Common myeloid progenitor, CD34-positive (primary cell): ENCODE measurements at regions not wholly inside any gene's neighbourhood (a gene's known extent, or its start where the extent isn't known, plus 50 kb on each side); places are given as distances from the start of the nearest gene placed in this dataset.

Experiments used
- CTCF ChIA-PET: fragments of 350-600 bp; sonication (Branson Sonifier 250); formaldehyde crosslinking; loops from one replicate; lab custom pipeline; 2021; ENCODE audit warnings: antibody characterized with exemption; lab: Charles Lee
- POLR2A ChIA-PET: fragments of 350-600 bp; sonication (Branson Sonifier 250); formaldehyde crosslinking; loops from one replicate; lab custom pipeline; 2021; ENCODE audit warnings: antibody characterized with exemption; lab: Charles Lee
- DNase-seq, 3 donors: peaks; one replicate each; pipeline versions ENCODE4 v3.0.0 to v3.0.0-alpha.2; 2013
- H3K27ac ChIP-seq, 2 experiments: 1 replicate in 1 of 2; 2 replicates in 1 of 2; pipeline ENCODE4 v1.7.0; 2013; ENCODE audit warnings: inconsistent platforms in 2 of 2, low read length in 2 of 2, mild to moderate bottlenecking in 2 of 2, low read depth in 1 of 2, moderate library complexity in 1 of 2; ENCODE audit not compliant: severe bottlenecking in 2 of 2, insufficient read depth in 1 of 2, poor library complexity in 1 of 2
- H3K27me3 ChIP-seq, 5 experiments: replicated peaks in 2 of 5; 1 replicate in 3 of 5; 2 replicates in 2 of 5; pipeline versions ENCODE4 v1.6.1 to v1.7.0; 2013; ENCODE audit warnings: low read length in 4 of 5, mild to moderate bottlenecking in 2 of 5, moderate library complexity in 2 of 5, inconsistent platforms in 1 of 5; ENCODE audit not compliant: insufficient read depth in 5 of 5, control insufficient read depth in 4 of 5
- H3K36me3 ChIP-seq, 4 experiments: 1 replicate in 2 of 4; 2 replicates in 2 of 4; pipeline versions ENCODE4 v1.6.1 to v1.7.0; 2013; ENCODE audit warnings: low read length in 3 of 4, control low read depth in 1 of 4, mild to moderate bottlenecking in 1 of 4; ENCODE audit not compliant: control insufficient read depth in 4 of 4, insufficient read depth in 4 of 4
- H3K4me1 ChIP-seq, 4 experiments: 1 replicate in 3 of 4; 2 replicates in 1 of 4; pipeline versions ENCODE4 v1.6.1 to v1.7.1; 2013; ENCODE audit warnings: low read length in 3 of 4, mild to moderate bottlenecking in 3 of 4, control low read depth in 1 of 4, inconsistent platforms in 1 of 4, moderate library complexity in 1 of 4; ENCODE audit not compliant: control insufficient read depth in 4 of 4, insufficient read depth in 4 of 4; ENCODE audit errors: control extremely low read depth in 1 of 4
- H3K4me3 ChIP-seq, 7 experiments: 1 replicate in 4 of 7; 2 replicates in 3 of 7; pipeline versions ENCODE4 v1.5.1 to v1.7.0; 2013; ENCODE audit warnings: mild to moderate bottlenecking in 7 of 7, low read length in 6 of 7, moderate library complexity in 6 of 7, inconsistent platforms in 2 of 7, low read depth in 2 of 7, control low read depth in 1 of 7; ENCODE audit not compliant: insufficient read depth in 4 of 7, control insufficient read depth in 1 of 7; ENCODE audit errors: extremely low read depth in 1 of 7
- H3K9me3 ChIP-seq, 5 experiments: 1 replicate in 4 of 5; 2 replicates in 1 of 5; pipeline versions ENCODE4 v1.6.1 to v1.7.1; 2013; ENCODE audit warnings: low read length in 4 of 5, mild to moderate bottlenecking in 2 of 5, inconsistent platforms in 1 of 5, low read depth in 1 of 5, moderate library complexity in 1 of 5; ENCODE audit not compliant: control insufficient read depth in 4 of 5, insufficient read depth in 2 of 5; ENCODE audit errors: control extremely low read depth in 1 of 5
- WGBS: methylation state at CpG from one replicate; pipeline ENCODE4 v1.1.5; 2013; ENCODE audit not compliant: insufficient coverage; 5-methylcytosine and 5-hydroxymethylcytosine counted together

GRCh38 chr2:59947209-59947608 is 606.2 kb downstream of the BCL11A start:
- CTCF ChIA-PET: no interaction called here
- WGBS: 67% methylated on average over 1 of the region's 3 CpGs
- POLR2A ChIA-PET: no interaction called here

GRCh38 chr2:59939236-59939635 is 614.2 kb downstream of the BCL11A start:
- Histone ChIP-seq H3K27ac (no peak overlapping the region), H3K4me1 (peaks cover 0 to 8% (median 3%) of the 10 kb centered on the region in 4 experiments), H3K4me3 (no peak overlapping the region), H3K27me3 (no peaks in the 10 kb centered on the region), H3K9me3 (no peaks in the 10 kb centered on the region), H3K36me3 (no peaks in the 10 kb centered on the region)
- DNase-seq: no peak
- CTCF ChIA-PET: no interaction called here
- 89% methylated on average over 3 of the region's 3 CpGs for WGBS
- POLR2A ChIA-PET: no interaction called here

More at GRCh38 chr2:59947209-59947608, 606.2 kb downstream of the BCL11A start:
- no peaks in the 10 kb centered on the region for H3K9me3 ChIP-seq
- H3K27ac ChIP-seq: no peak overlapping the region
- no peaks in the 10 kb centered on the region for H3K27me3 ChIP-seq
- no peaks in the 10 kb centered on the region for H3K36me3 ChIP-seq
- no peak overlapping the region for H3K4me3 ChIP-seq
- peaks cover 0 to 2% (median 0%) of the 10 kb centered on the region in 4 experiments for H3K4me1 ChIP-seq
- DNase-seq: no peak

GRCh38 chr2:59938181-59938580 is 615.3 kb downstream of the BCL11A start:
- Histone ChIP-seq H3K27me3 (no peaks in the 10 kb centered on the region), H3K27ac (no peak overlapping the region), H3K4me1 (peaks cover 0 to 7% (median 3%) of the 10 kb centered on the region in 4 experiments), H3K4me3 (no peak overlapping the region), H3K36me3 (no peaks in the 10 kb centered on the region), H3K9me3 (no peaks in the 10 kb centered on the region)
- ChIA-PET CTCF (no interaction called here), POLR2A (no interaction called here)
- WGBS: 0% methylated on average over 1 of the region's 2 CpGs
- DNase-seq: peak; percentile 3 to 35 (median 11)

GRCh38 chr2:59936048-59936447 is 617.4 kb downstream of the BCL11A start:
- no peak overlapping the region for H3K4me3 ChIP-seq
- H3K4me1 ChIP-seq: peaks cover 0 to 7% (median 3%) of the 10 kb centered on the region in 4 experiments
- H3K9me3 ChIP-seq: peaks cover 0 to 3% (median 0%) of the 10 kb centered on the region in 5 experiments
- CTCF ChIA-PET: interaction anchor here (1.1 to 1.4 kb wide), 3 partner anchors 9 to 613 kb away, joined by 3 to 5 read pairs (median 3); no protein-coding TSS in a partner anchor
- H3K36me3 ChIP-seq: no peaks in the 10 kb centered on the region
- 92% methylated on average over 2 of the region's 3 CpGs for WGBS
- no peaks in the 10 kb centered on the region for H3K27me3 ChIP-seq
- no peak for DNase-seq
- POLR2A ChIA-PET: no interaction called here
- no peak overlapping the region for H3K27ac ChIP-seq

GRCh38 chr2:59935005-59935404 is 618.4 kb downstream of the BCL11A start:
- no peak for DNase-seq

GRCh38 chr2:59933948-59934347 is 619.5 kb downstream of the BCL11A start:
- no peak overlapping the region for H3K27ac ChIP-seq
- no peaks in the 10 kb centered on the region for H3K36me3 ChIP-seq
- no peak overlapping the region for H3K4me3 ChIP-seq
- H3K4me1 ChIP-seq: peaks cover 0 to 7% (median 3%) of the 10 kb centered on the region in 4 experiments
- WGBS: 67% methylated on average over 3 of the region's 3 CpGs
- H3K9me3 ChIP-seq: peaks cover 0 to 3% (median 0%) of the 10 kb centered on the region in 5 experiments
- no peaks in the 10 kb centered on the region for H3K27me3 ChIP-seq
- CTCF ChIA-PET: interaction anchor here (0.9 kb wide), 1 partner anchor 12 kb away, joined by 4 read pairs; no protein-coding TSS in a partner anchor
- POLR2A ChIA-PET: no interaction called here
- no peak for DNase-seq

More at GRCh38 chr2:59935005-59935404, 618.4 kb downstream of the BCL11A start:
- no peak overlapping the region for H3K27ac ChIP-seq
- H3K4me3 ChIP-seq: no peak overlapping the region
- H3K27me3 ChIP-seq: no peaks in the 10 kb centered on the region
- ChIA-PET CTCF (interaction anchor here (1.4 kb wide), 1 partner anchor 11 kb away, joined by 3 read pairs; no protein-coding TSS in a partner anchor), POLR2A (no interaction called here)
- peaks cover 0 to 7% (median 3%) of the 10 kb centered on the region in 4 experiments for H3K4me1 ChIP-seq
- no CpG with 5 or more reads among the region's 2 CpGs for WGBS
- H3K36me3 ChIP-seq: no peaks in the 10 kb centered on the region
- H3K9me3 ChIP-seq: peaks cover 0 to 3% (median 0%) of the 10 kb centered on the region in 5 experiments

- Histone ChIP-seq H3K27me3 (no peaks in the 10 kb centered on the region), H3K27ac (no peak overlapping the region), H3K9me3 (peaks cover 0 to 3% (median 0%) of the 10 kb centered on the region in 5 experiments), H3K4me3 (no peak overlapping the region), H3K4me1 (peaks cover 0 to 3% (median 0%) of the 10 kb centered on the region in 4 experiments), H3K36me3 (no peaks in the 10 kb centered on the region)
- no peak for DNase-seq
- POLR2A ChIA-PET: interaction anchor here (0.6 kb wide), 1 partner anchor 1483 kb away, joined by 4 read pairs; no protein-coding TSS in a partner anchor
- 100% methylated on average over 4 of the region's 5 CpGs for WGBS
- CTCF ChIA-PET: no interaction called here
Observed at GRCh38 chr2:59932341-59932740, 621.1 kb downstream of the BCL11A start.
